GM12865 (cell line): ENCODE measurements at regions not wholly inside any gene's neighbourhood (a gene's known extent, or its start where the extent isn't known, plus 50 kb on each side); places are given as distances from the start of the nearest gene placed in this dataset.

Source experiments
- DNase-seq: peaks from one replicate; pipeline ENCODE4 v3.0.0; 2010; ENCODE audit warnings: low read depth
- H3K4me3 ChIP-seq: 2 replicates; pipeline ENCODE4 v1.5.1; 2011; ENCODE audit warnings: mild to moderate bottlenecking, low read depth, low read length, control low read depth
- CTCF ChIP-seq: IDR thresholded peaks from 2 replicates; pipeline ENCODE4 v1.5.1; 2011; ENCODE audit warnings: low read length, control low read depth, low read depth, inconsistent platforms; ENCODE audit not compliant: insufficient read depth; ENCODE audit errors: missing control alignments

DNA sequence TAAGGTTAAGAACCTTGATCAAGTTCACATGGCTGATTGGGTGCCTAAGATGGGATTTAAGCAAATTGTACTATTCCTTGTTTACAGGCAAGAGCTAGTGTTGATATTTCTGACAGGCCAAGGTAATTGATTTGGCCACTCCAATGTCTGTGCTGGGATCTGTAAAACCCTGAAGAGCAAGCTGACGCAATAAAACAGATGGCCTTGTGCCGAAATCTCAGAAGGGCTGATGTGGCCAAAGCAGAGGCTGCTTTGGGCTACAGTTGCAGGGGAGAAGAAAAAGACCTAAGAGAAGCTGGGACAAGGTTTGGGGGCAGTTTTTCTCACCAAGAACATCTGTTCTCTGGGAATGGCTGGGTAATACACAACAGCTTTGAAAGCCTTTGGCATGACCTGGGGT is 463.2 kb upstream of the ZNF608 start:
- no peak overlapping the region for H3K4me3 ChIP-seq
- DNase-seq, result no peak
- no peak for TF ChIP-seq CTCF

DNA sequence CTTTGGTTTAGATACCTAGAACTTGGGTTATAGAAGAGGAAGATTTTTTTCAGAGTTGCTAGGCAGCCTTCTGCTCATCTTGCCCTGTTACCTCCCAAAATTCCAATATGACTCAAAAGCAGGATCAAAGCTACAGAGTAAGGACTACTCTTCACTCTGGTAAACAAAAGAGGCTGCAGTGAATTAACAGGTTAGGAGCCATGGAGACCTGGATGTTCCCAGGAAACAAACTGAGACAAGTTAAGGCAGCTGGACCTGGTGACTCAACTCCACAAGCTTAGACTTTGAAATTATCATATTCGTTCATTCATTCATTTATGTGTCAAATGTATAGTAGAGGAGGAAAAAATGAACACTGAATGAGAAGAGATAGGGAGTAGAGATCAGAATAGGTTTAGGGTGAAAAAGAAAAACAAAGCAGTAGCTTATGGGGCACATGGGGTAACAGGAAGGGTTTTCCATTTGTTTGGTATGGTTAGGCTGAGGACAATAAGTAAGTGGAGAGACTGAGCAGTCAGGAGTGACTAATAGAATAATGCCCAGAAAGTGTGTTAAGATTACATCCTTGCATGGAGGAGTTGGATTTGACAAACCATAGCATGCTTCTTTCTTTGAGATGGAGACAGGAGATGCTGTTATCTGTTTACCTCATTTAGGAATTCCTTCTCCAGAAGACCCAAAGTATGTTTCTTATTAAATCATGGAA is 464.0 kb upstream of the ZNF608 start:
- TF ChIP-seq CTCF, result no peak
- H3K4me3 ChIP-seq, result no peak overlapping the region
- no peak for DNase-seq

GRCh38 chr5:125214080-125214479 is 467.6 kb upstream of the ZNF608 start:
- TF ChIP-seq CTCF, result no peak
- peak; percentile 59 for DNase-seq

DNA sequence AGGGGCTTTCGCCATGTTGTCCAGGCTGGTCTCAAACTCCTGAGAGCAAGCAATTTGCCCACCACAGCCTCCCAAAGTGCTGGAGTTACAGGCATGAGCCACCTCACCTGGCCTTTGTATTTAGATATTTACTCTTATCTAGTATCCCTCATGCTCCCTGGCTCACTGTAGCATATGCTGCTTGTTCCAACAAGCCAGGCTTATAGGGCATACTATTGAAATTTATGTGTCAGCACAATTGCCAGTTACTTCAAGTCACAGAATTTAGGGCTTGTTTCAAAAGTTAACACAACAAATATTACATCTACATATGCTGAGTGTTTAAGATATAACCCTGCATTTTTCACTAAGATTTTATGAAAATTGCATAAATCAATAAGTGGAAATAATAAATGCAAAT is 469.2 kb upstream of the ZNF608 start:
- H3K4me3 ChIP-seq, result no peak overlapping the region
- no peak for TF ChIP-seq CTCF
- DNase-seq, result no peak

More at GRCh38 chr5:125214080-125214479, 467.6 kb upstream of the ZNF608 start:
- H3K4me3 ChIP-seq, result no peak overlapping the region

DNA sequence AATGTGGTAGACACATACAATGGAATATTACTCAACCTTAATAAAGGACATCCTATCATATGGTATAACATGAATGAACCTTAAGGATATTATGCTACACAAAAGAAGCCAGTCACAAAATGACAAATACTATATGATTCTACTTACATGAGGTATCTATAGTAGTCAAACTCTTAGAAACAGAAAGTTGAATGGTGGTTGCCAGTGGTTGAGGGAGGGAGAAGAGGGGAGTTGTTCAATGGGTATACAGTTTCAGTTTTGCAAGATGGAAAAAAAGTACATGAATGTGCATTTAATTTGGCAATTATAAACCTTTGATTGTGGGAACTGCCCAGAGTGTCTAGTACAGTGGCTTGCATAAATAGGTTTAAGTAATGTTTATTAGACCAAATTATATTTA is 473.3 kb upstream of the ZNF608 start:
- no peak overlapping the region for H3K4me3 ChIP-seq
- TF ChIP-seq CTCF, result no peak
- peak; percentile 13 for DNase-seq

GRCh38 chr5:125220284-125220683 is 473.8 kb upstream of the ZNF608 start:
- H3K4me3 ChIP-seq, result no peak overlapping the region
- DNase-seq, result no peak
- TF ChIP-seq CTCF, result no peak
